ENCODE measurements at regions not wholly inside any gene's neighbourhood (a gene's known extent, or its start where the extent isn't known, plus 50 kb on each side); places are given as distances from the start of the nearest gene placed in this dataset.

- Histone ChIP-seq H3K27me3 (replicated peaks) (no peaks in the 10 kb centered on the region), H3K27ac (no peak overlapping the region), H3K4me3 (ENCODE audit: low read depth, low read length) (no peak overlapping the region), H3K36me3 (replicated peaks) (no peaks in the 10 kb centered on the region)
- in situ Hi-C loops (cut with HindIII; ENCODE audit: low pct_ligation_motif_present, low sequenced_read_pairs), result no loop called here
- TF ChIP-seq CTCF (IDR thresholded peaks at IDR 0.05; ENCODE audit: low read depth, low read length, missing control alignments), result no peak
- DNase-seq, result no peak
Measured at GRCh38 chr6:90669420-90669819, 82.5 kb upstream of the MAP3K7 start.

DNA sequence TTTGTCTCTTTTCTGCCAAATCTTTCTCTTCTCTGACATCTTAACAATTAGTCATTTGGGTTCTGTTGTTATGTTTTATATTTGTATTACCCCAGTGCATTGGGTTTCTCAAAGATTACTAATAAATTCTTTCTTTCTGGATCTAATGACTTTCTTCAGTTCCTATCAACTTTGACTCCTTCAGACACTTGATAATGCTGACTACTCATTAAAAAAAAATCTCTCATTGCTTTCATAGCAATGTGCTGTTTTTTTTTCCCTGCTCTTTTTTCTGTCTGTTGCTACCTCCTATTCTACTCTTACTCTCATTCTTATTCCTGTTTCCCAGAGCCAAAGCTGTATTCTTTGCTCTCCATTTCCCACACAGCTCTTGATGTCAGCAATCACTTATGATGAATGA lies 81.3 kb upstream of the MAP3K7 start:
- Histone ChIP-seq H3K27me3 (replicated peaks) (no peaks in the 10 kb centered on the region), H3K4me3 (ENCODE audit: low read depth, low read length) (no peak overlapping the region), H3K36me3 (replicated peaks) (no peaks in the 10 kb centered on the region), H3K27ac (no peak overlapping the region)
- in situ Hi-C loops (cut with HindIII; ENCODE audit: low pct_ligation_motif_present, low sequenced_read_pairs), result no loop called here
- no peak for DNase-seq
- TF ChIP-seq CTCF (IDR thresholded peaks at IDR 0.05; ENCODE audit: low read depth, low read length, missing control alignments), result no peak

GRCh38 chr6:90663873-90664272 lies 77.0 kb upstream of the MAP3K7 start:
- DNase-seq, result no peak
- in situ Hi-C loops (cut with HindIII; ENCODE audit: low pct_ligation_motif_present, low sequenced_read_pairs), result no loop called here
- TF ChIP-seq CTCF (IDR thresholded peaks at IDR 0.05; ENCODE audit: low read depth, low read length, missing control alignments), result no peak
- no peaks in the 10 kb centered on the region for H3K27me3 ChIP-seq (replicated peaks)
- no peak overlapping the region for H3K27ac ChIP-seq
- no peak overlapping the region for H3K4me3 ChIP-seq (ENCODE audit: low read depth, low read length)
- no peaks in the 10 kb centered on the region for H3K36me3 ChIP-seq (replicated peaks)

DNA sequence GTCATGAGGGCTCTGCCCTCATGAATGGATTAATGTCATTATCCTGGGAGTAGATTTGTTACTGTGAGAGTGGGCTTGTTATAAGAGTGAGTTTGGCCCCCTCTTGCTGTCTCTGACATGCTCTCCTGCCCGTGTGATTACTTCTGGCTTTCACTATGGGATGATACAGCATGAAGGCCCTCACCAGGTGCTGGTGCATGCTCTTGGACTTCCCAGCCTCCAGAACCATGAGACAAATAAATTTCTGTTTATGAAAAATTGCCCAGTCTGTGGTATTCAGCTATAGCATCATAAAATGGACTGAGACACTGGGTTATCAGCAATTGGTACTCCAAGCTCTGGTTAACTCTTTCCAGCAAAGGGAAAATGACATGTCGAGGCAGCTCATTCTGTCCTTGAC lies 76.2 kb upstream of the MAP3K7 start:
- no peak for TF ChIP-seq CTCF (IDR thresholded peaks at IDR 0.05; ENCODE audit: low read depth, low read length, missing control alignments)
- in situ Hi-C loops (cut with HindIII; ENCODE audit: low pct_ligation_motif_present, low sequenced_read_pairs), result no loop called here
- no peaks in the 10 kb centered on the region for H3K27me3 ChIP-seq (replicated peaks)

GRCh38 chr6:90660931-90661330 lies 74.1 kb upstream of the MAP3K7 start:
- DNase-seq, result no peak
- in situ Hi-C loops (cut with HindIII; ENCODE audit: low pct_ligation_motif_present, low sequenced_read_pairs), result no loop called here
- Histone ChIP-seq H3K4me3 (ENCODE audit: low read depth, low read length) (no peak overlapping the region), H3K36me3 (replicated peaks) (no peaks in the 10 kb centered on the region), H3K27me3 (replicated peaks) (no peaks in the 10 kb centered on the region), H3K27ac (no peak overlapping the region)
- no peak for TF ChIP-seq CTCF (IDR thresholded peaks at IDR 0.05; ENCODE audit: low read depth, low read length, missing control alignments)

More for the DNA sequence above, 76.2 kb upstream of the MAP3K7 start:
- no peak overlapping the region for H3K27ac ChIP-seq
- H3K36me3 ChIP-seq (replicated peaks), result no peaks in the 10 kb centered on the region
- DNase-seq, result no peak
- no peak overlapping the region for H3K4me3 ChIP-seq (ENCODE audit: low read depth, low read length)

GRCh38 chr6:90658497-90658896 lies 71.6 kb upstream of the MAP3K7 start:
- H3K36me3 ChIP-seq (replicated peaks), result no peaks in the 10 kb centered on the region
- no peak for DNase-seq
- no peak for TF ChIP-seq CTCF (IDR thresholded peaks at IDR 0.05; ENCODE audit: low read depth, low read length, missing control alignments)
- H3K4me3 ChIP-seq (ENCODE audit: low read depth, low read length), result no peak overlapping the region
- H3K27me3 ChIP-seq (replicated peaks), result no peaks in the 10 kb centered on the region
- in situ Hi-C loops (cut with HindIII; ENCODE audit: low pct_ligation_motif_present, low sequenced_read_pairs), result no loop called here
- no peak overlapping the region for H3K27ac ChIP-seq

Data from brain microvascular endothelial cell (primary cell).